WI38 (cell line): ENCODE measurements at regions not wholly inside any gene's neighbourhood (a gene's known extent, or its start where the extent isn't known, plus 50 kb on each side); places are given as distances from the start of the nearest gene placed in this dataset.

ENCODE experiments used
- H3K4me3 ChIP-seq: 2 replicates; pipeline ENCODE4 v1.5.1; 2011; ENCODE audit warnings: low read depth, mild to moderate bottlenecking, control low read depth, low read length
- TF ChIP-seq, protein P1 (sequence below): IDR thresholded peaks from 2 replicates; pipeline ENCODE4 v1.5.1; 2012; ENCODE audit warnings: low read depth, mild to moderate bottlenecking, control low read depth, low read length

DNA sequence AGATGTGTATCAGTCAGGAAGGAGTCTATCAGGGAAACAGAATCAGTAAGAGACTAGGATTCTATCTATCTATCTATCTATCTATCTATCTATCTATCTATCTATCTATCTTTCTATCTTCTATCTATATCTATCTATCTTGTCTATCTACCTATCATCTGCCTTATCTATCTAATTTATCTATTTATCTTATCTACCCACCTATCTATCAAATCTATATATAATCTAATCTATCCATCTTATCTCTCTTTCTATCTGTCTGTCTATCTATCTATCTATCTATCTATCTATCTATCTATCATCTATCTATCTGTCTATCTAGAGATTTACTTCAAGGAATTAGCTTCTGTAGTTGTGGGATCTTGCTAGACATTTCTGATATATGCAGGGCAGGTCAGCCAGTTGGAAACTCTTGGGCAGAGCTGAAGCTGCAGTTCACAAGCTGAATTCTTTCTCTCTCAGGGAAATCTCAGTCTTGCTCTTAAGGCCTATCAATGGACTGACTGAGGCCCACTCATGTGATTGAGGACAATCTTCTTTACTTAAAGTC is 140.2 kb upstream of the JUN start:
- no peak overlapping the region for H3K4me3 ChIP-seq
- TF ChIP-seq, protein P1, sequence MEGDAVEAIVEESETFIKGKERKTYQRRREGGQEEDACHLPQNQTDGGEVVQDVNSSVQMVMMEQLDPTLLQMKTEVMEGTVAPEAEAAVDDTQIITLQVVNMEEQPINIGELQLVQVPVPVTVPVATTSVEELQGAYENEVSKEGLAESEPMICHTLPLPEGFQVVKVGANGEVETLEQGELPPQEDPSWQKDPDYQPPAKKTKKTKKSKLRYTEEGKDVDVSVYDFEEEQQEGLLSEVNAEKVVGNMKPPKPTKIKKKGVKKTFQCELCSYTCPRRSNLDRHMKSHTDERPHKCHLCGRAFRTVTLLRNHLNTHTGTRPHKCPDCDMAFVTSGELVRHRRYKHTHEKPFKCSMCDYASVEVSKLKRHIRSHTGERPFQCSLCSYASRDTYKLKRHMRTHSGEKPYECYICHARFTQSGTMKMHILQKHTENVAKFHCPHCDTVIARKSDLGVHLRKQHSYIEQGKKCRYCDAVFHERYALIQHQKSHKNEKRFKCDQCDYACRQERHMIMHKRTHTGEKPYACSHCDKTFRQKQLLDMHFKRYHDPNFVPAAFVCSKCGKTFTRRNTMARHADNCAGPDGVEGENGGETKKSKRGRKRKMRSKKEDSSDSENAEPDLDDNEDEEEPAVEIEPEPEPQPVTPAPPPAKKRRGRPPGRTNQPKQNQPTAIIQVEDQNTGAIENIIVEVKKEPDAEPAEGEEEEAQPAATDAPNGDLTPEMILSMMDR: no peak

DNA sequence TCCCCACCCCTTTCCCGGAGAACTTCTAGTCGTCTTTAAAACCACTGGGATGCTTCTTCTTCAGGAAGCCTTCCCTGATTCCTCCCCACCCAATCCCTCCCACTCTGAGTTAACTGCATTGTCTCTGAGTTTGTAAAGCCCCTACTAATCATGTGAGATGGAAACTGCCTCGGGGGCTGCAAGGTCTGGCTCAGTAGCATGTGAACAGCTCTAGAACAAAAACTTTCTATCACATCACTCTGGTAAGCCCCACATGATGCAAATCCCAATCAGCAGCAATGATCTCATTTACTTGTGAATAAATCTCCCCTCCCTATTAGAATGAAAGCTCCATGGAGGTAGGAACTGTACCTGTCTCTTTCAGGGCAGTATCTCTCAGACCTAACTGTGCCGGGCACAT is 141.0 kb upstream of the JUN start:
- TF ChIP-seq, protein P1: no peak

DNA sequence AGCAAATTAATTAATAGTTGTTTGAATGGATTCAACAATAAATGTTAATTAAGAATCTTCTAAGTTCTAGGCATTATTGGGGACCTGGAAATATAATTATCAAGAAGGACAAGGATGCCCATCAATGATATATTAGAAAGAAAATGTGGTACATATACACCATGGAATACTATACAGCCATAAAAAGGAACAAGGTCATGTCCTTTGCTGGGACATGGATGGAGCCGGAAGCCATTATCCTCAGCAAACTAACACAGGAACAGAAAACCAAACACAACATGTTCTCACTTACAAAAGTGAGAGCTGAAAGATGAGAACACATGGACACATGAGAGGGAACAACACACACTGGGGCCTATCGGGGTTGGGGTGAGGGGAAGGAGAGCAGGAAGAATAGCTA is 141.4 kb upstream of the JUN start:
- H3K4me3 ChIP-seq: no peak overlapping the region
- TF ChIP-seq, protein P1: no peak

More for the DNA sequence above, 141.0 kb upstream of the JUN start:
- no peak overlapping the region for H3K4me3 ChIP-seq

DNA sequence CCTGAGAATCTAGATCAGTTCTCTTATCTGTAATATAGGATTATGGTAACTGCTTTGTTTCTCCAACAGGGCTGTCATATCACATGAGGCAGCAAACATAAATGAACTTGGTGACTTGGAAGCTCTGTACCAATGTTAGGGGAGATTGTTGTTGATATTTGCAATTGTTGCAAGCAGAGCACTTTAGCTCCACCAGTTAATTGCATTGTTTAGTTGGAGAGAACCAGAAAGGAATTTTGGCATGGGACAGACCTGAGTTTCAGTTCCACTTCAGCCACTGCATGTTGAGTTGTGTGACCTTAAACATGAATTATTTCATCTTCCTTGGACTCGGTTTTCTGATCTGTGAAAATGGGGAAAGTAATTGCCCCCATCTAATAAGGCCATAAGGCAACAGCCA is 142.3 kb upstream of the JUN start:
- TF ChIP-seq, protein P1: no peak
- H3K4me3 ChIP-seq: no peak overlapping the region

DNA sequence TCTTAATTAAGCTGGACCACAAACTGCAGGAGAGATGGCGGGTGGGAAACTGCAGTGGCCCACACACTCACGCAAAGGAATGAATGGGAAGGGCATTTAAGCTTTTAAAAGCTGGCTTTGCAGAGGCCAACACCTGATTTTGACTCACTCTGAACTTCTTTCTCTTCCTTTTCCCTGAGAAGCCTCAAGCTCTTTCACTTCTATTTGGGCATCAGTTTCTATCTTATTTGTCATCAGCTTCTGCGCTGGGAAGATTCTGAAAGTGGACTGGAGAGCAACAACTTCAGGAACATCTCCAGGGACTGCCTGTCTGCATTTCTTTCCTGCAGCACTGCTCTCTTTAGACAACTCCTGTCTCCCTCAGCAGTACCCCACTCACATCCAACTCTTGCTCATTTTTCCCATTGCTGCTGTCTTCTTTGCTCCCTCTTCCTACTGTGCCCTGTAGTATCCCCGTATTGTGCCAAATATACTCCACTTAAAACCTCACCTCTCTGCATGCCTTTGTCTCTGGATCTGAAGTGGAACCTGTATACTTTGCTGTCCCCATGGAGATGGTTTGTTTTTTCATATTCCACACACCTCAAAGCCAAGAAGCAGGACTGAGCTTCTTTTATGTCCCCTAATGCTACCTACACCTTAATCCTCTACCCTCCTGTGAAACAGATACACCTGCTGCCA is 143.3 kb upstream of the JUN start:
- H3K4me3 ChIP-seq: no peak overlapping the region
- TF ChIP-seq, protein P1: no peak

DNA sequence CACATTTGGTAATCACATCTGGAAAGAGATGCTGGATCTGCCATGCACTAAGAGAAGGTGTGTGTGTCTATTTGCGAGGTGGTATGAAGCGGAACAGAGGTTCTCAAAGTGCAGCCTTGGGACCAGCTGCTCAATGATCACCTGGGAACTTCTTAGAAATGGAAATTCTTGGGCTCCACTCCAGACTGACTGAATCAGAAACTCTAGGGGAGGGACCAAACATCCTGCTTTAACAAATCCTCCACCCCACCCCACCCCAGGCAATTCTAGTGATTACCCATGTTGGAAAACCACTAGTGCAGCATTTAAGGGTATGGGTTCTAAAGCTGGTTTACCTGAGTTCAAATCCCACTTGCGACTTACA is 143.9 kb upstream of the JUN start:
- H3K4me3 ChIP-seq: no peak overlapping the region
- TF ChIP-seq, protein P1: no peak

DNA sequence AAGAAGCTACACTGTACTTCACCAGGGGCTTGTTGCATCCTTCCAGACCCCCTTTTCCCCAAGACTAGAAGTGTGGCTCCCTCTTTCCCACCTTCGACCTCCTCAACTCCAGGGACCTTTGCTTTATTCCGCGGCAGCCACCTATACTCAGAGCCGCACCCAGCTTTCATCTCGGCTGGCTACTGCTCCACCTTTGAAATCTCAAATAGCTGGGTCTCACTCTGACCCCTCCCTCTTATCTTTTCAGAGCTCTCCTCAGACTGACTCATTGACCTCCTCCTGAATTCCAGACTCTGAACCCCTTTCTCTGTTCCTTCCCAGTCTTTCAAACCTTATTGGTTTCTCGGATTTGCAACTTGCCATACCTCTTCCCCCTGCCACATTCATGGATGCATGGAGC is 144.7 kb upstream of the JUN start:
- TF ChIP-seq, protein P1: no peak
- no peak overlapping the region for H3K4me3 ChIP-seq
